Loucy (cell line): ENCODE measurements at regions not wholly inside any gene's neighbourhood (a gene's known extent, or its start where the extent isn't known, plus 50 kb on each side); places are given as distances from the start of the nearest gene placed in this dataset.

Source experiments
- H2AFZ ChIP-seq: fragments of 200-600 bp; sonication (generic); 2 replicates; pipeline ENCODE4 v1.6.0; 2016; ENCODE audit warnings: antibody characterized with exemption, mild to moderate bottlenecking, low read length, moderate library complexity
- H3F3A ChIP-seq: fragments of 200-600 bp; 2 replicates; pipeline ENCODE4 v1.6.0; 2016; ENCODE audit warnings: antibody characterized with exemption, low read depth, mild to moderate bottlenecking
- H3K27me3 ChIP-seq: fragments of 200-600 bp; sonication (generic); 2 replicates; pipeline ENCODE4 v1.6.1; 2014; ENCODE audit warnings: low read length, mild to moderate bottlenecking; ENCODE audit not compliant: insufficient read depth, poor library complexity, severe bottlenecking
- H3K36me3 ChIP-seq: fragments of 200-600 bp; sonication (generic); 2 replicates; pipeline ENCODE4 v1.6.1; 2016; ENCODE audit warnings: low read length; ENCODE audit not compliant: insufficient read depth
- H3K4me1 ChIP-seq: fragments of 200-600 bp; sonication (generic); 2 replicates; pipeline ENCODE4 v1.5.1; 2014; ENCODE audit warnings: low read length, mild to moderate bottlenecking; ENCODE audit not compliant: insufficient read depth, poor library complexity, severe bottlenecking
- H3K4me2 ChIP-seq: fragments of 200-600 bp; sonication (generic); 2 replicates; pipeline ENCODE4 v1.6.0; 2014; ENCODE audit warnings: antibody characterized with exemption, low read length, low read depth, mild to moderate bottlenecking; ENCODE audit not compliant: poor library complexity, severe bottlenecking
- H3K4me3 ChIP-seq: fragments of 200-600 bp; sonication (generic); 2 replicates; pipeline ENCODE4 v1.5.1; 2014; ENCODE audit warnings: low read length, mild to moderate bottlenecking, mixed read lengths; ENCODE audit not compliant: poor library complexity, severe bottlenecking
- H3K79me2 ChIP-seq: fragments of 200-600 bp; sonication (generic); 2 replicates; pipeline ENCODE4 v1.6.1; 2014; ENCODE audit warnings: low read length; ENCODE audit not compliant: insufficient read depth
- H3K9ac ChIP-seq: fragments of 200-600 bp; sonication (generic); 2 replicates; pipeline ENCODE4 v1.6.0; 2014; ENCODE audit warnings: mild to moderate bottlenecking, low read depth, low read length, moderate library complexity; ENCODE audit not compliant: poor library complexity, severe bottlenecking
- H3K9me2 ChIP-seq: fragments of 200-600 bp; sonication (generic); replicated peaks from 2 replicates; pipeline ENCODE4 v1.6.1; 2016; ENCODE audit warnings: low read depth, low read length, mixed read lengths
- H3K9me3 ChIP-seq: fragments of 200-600 bp; sonication (generic); 2 replicates; pipeline ENCODE4 v1.6.1; 2014; ENCODE audit warnings: mild to moderate bottlenecking, antibody characterized with exemption, low read length, low read depth; ENCODE audit not compliant: insufficient read depth
- H4K20me1 ChIP-seq: fragments of 200-600 bp; sonication (generic); 2 replicates; pipeline ENCODE4 v1.6.0; 2014; ENCODE audit warnings: antibody characterized with exemption, low read length, mild to moderate bottlenecking; ENCODE audit not compliant: insufficient read depth, poor library complexity, severe bottlenecking
- CTCF ChIP-seq: fragments of 200-600 bp; sonication (generic); conservative IDR thresholded peaks from 2 replicates; pipeline ENCODE4 v1.5.1; 2014; ENCODE audit warnings: mild to moderate bottlenecking, antibody characterized with exemption, low read length
- EZH2phosphoT487 ChIP-seq: fragments of 200-600 bp; IDR thresholded peaks from 2 replicates; pipeline ENCODE4 v1.6.1; 2018; ENCODE audit warnings: antibody characterized with exemption, mild to moderate bottlenecking, moderate library complexity, borderline replicate concordance

GRCh38 chr16:6836766-6837165 is 495.9 kb upstream of the RBFOX1 start:
- Histone ChIP-seq H3K9ac (no peak overlapping the region), H3K36me3 (no peaks in the 10 kb centered on the region), H3K9me2 (no peaks in the 10 kb centered on the region), H2AFZ (no peak overlapping the region), H3K4me3 (no peak overlapping the region), H3K79me2 (no peaks in the 10 kb centered on the region), H3K27me3 (no peaks in the 10 kb centered on the region), H4K20me1 (no peaks in the 10 kb centered on the region), H3K4me1 (no peaks in the 10 kb centered on the region), H3F3A (no peaks in the 10 kb centered on the region), H3K9me3 (no peaks in the 10 kb centered on the region), H3K4me2 (no peak overlapping the region)
- TF ChIP-seq CTCF (no peak), EZH2phosphoT487 (no peak)

- Histone ChIP-seq H3F3A (no peaks in the 10 kb centered on the region), H3K4me1 (no peaks in the 10 kb centered on the region), H3K4me2 (no peak overlapping the region), H3K79me2 (no peaks in the 10 kb centered on the region), H2AFZ (no peak overlapping the region), H3K27me3 (no peaks in the 10 kb centered on the region), H3K9me2 (no peaks in the 10 kb centered on the region), H4K20me1 (no peaks in the 10 kb centered on the region), H3K9ac (no peak overlapping the region), H3K4me3 (no peak overlapping the region), H3K9me3 (no peaks in the 10 kb centered on the region), H3K36me3 (no peaks in the 10 kb centered on the region)
- no peak for TF ChIP-seq EZH2phosphoT487
- no peak for TF ChIP-seq CTCF
These were observed 496.7 kb upstream of the RBFOX1 start for GRCh38 chr16:6835941-6836340.

GRCh38 chr16:6835516-6835915 is 497.1 kb upstream of the RBFOX1 start:
- H3K36me3 ChIP-seq = no peaks in the 10 kb centered on the region
- no peaks in the 10 kb centered on the region for H3K9me3 ChIP-seq
- H2AFZ ChIP-seq = no peak overlapping the region
- no peaks in the 10 kb centered on the region for H3K79me2 ChIP-seq
- H3K4me3 ChIP-seq = no peak overlapping the region
- no peak overlapping the region for H3K4me2 ChIP-seq
- no peak for TF ChIP-seq EZH2phosphoT487
- no peak for TF ChIP-seq CTCF
- no peaks in the 10 kb centered on the region for H4K20me1 ChIP-seq
- no peak overlapping the region for H3K9ac ChIP-seq
- no peaks in the 10 kb centered on the region for H3K4me1 ChIP-seq
- no peaks in the 10 kb centered on the region for H3K27me3 ChIP-seq
- H3F3A ChIP-seq = no peaks in the 10 kb centered on the region
- no peaks in the 10 kb centered on the region for H3K9me2 ChIP-seq
